Ectodermal cell (in vitro differentiated cells): ENCODE measurements at regions not wholly inside any gene's neighbourhood (a gene's known extent, or its start where the extent isn't known, plus 50 kb on each side); places are given as distances from the start of the nearest gene placed in this dataset.
A peak's percentile ranks its signal among the peaks of the same experiment; 100 is the strongest.

Source experiments
- H3K27ac ChIP-seq: 2 replicates; pipeline ENCODE4 v1.7.0; 2013; ENCODE audit warnings: mild to moderate bottlenecking, low read depth, low read length; ENCODE audit not compliant: insufficient read depth, poor library complexity, severe bottlenecking
- H3K27me3 ChIP-seq: 2 replicates; pipeline ENCODE4 v1.7.0; 2013; ENCODE audit warnings: mild to moderate bottlenecking, low read length; ENCODE audit not compliant: insufficient read depth, control insufficient read depth, poor library complexity, severe bottlenecking
- H3K36me3 ChIP-seq: one replicate; pipeline ENCODE4 v1.7.0; 2013; ENCODE audit warnings: low read length; ENCODE audit not compliant: control insufficient read depth, insufficient read depth
- H3K4me1 ChIP-seq: one replicate; pipeline ENCODE4 v1.7.0; 2013; ENCODE audit warnings: low read length; ENCODE audit not compliant: control insufficient read depth, insufficient read depth
- H3K4me3 ChIP-seq: 2 replicates; pipeline ENCODE4 v1.7.0; 2013; ENCODE audit warnings: low read depth, low read length, control low read depth; ENCODE audit not compliant: insufficient read depth
- H3K9me3 ChIP-seq: 2 replicates; pipeline ENCODE4 v1.7.0; 2013; ENCODE audit warnings: mild to moderate bottlenecking, low read length, moderate library complexity; ENCODE audit not compliant: control insufficient read depth
- WGBS, 2 experiments: methylation state at CpG; one replicate each; pipeline ENCODE4 v1.1.7; 2013; ENCODE audit warnings: missing lambda C conversion rate in 2 of 2; 5-methylcytosine and 5-hydroxymethylcytosine counted together

DNA sequence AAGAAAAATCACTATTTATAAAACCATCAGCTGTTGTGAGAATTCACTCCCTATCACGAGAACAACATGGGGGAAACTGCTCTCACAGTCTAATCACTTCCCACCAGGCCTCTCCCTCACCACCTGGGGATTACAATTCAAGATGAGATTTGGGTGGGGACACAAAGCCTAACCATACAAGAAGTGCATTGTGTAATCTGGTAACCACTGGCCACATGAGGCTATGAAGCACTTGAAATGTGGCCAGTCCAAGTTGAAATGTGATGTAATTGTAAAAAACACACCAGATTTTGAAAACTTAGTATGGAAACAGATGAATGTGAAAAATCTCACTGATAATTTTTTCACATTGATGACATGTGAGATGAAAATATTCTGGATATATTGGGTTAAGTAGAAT, 293.8 kb downstream of the TTLL7 start:
- Histone ChIP-seq H3K36me3 (no peaks in the 10 kb centered on the region), H3K4me1 (no peaks in the 10 kb centered on the region), H3K27ac (no peak overlapping the region), H3K27me3 (no peaks in the 10 kb centered on the region), H3K9me3 (no peaks in the 10 kb centered on the region), H3K4me3 (no peak overlapping the region)
- WGBS, 2 experiments = 89 to 91% methylated on average over 1 of the region's 1 CpG

DNA sequence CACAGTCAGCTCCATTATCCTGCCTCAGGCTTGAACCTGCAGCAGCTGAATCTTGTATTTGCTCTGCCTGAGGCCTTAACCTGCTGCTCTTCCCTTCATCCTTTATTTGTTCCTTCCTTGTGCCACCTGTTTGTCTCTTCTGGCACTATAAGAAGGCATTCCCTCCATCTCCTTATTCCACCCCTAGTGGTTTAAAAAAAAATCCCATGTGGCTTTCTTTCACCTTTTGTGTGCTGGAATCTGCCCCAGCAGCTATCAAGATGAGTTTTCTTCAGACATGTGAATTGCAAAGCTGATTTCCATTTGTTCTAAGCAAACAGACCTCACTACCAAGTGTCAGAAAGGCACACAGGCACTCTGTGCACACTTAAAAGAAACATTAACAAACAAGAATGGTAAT, 294.6 kb downstream of the TTLL7 start:
- Histone ChIP-seq H3K9me3 (no peaks in the 10 kb centered on the region), H3K4me3 (no peak overlapping the region), H3K4me1 (no peaks in the 10 kb centered on the region), H3K27ac (no peak overlapping the region), H3K36me3 (no peaks in the 10 kb centered on the region), H3K27me3 (no peaks in the 10 kb centered on the region)

DNA sequence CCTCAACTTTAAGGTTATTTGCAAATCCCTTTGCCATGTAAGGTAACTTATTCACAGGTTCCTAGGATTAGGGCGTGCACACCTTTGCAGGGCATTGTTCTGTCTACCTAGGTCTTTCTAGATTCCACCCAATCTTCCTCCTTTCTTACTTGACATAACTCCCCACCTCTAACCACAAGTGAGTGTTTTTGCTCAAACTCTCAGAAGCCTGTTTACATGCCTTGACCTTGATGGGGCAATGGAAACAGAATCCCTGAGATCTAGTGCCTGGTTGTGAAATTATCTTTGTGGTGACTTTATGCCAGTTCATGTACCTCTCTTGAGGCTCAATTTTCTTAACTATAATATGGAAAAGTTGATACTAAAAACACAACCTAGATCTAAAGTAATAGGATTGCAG, 296.6 kb downstream of the TTLL7 start:
- peaks cover under 1% of the 10 kb centered on the region for H3K4me1 ChIP-seq
- H3K36me3 ChIP-seq = no peaks in the 10 kb centered on the region
- H3K27ac ChIP-seq = no peak overlapping the region
- no peaks in the 10 kb centered on the region for H3K27me3 ChIP-seq
- no peaks in the 10 kb centered on the region for H3K9me3 ChIP-seq
- H3K4me3 ChIP-seq = no peak overlapping the region
- 95 to 98% methylated on average over 1 of the region's 1 CpG for WGBS, 2 experiments

DNA sequence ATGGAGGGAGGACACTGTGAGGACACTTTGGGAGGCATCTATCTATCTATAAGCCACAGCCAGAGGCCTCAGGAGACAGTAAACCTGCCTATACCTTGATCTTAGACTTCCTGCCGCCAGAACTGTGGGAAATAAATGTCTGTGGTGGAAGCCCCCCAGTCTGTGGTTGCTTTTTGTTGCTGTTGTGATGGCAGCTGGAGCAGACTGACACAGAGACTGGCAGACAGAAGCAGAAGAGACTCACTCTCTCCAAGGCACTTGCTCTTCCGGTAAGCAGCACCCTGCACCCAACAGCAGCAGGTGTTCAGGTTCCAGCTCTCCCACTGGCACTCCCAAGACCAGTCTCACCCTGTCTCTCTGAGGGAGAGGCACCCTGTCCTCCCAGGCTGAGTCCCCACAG, 297.6 kb downstream of the TTLL7 start:
- H3K36me3 ChIP-seq = no peaks in the 10 kb centered on the region
- WGBS, 2 experiments = 92 to 93% methylated on average over 2 of the region's 2 CpGs
- H3K27me3 ChIP-seq = no peaks in the 10 kb centered on the region
- peaks cover 9% of the 10 kb centered on the region for H3K4me1 ChIP-seq
- no peak overlapping the region for H3K27ac ChIP-seq
- H3K9me3 ChIP-seq = no peaks in the 10 kb centered on the region
- no peak overlapping the region for H3K4me3 ChIP-seq

DNA sequence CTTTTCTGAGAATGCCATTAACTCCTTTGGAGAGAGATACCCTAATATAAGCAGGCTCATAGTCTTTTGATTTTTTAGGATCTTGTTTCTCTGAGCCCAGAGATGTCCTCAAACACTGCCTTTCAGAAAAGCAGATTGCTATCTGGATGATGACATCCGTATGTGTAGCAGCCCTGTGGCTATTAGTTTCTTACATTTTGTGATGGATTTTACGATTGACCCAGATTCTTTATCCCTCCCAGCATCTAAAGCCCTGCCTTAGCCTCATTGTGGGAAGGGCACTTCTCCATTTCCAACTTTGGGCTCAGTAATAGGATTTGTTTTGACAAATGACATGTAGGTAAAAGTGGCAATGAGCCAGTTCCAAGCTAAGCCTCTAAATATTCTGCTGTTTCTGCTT, 300.3 kb downstream of the TTLL7 start:
- Histone ChIP-seq H3K4me1 (peaks cover 32% of the 10 kb centered on the region), H3K27ac (no peak overlapping the region), H3K9me3 (no peaks in the 10 kb centered on the region), H3K36me3 (no peaks in the 10 kb centered on the region), H3K27me3 (no peaks in the 10 kb centered on the region), H3K4me3 (no peak overlapping the region)
- 92 to 98% methylated on average over 2 of the region's 2 CpGs for WGBS, 2 experiments

DNA sequence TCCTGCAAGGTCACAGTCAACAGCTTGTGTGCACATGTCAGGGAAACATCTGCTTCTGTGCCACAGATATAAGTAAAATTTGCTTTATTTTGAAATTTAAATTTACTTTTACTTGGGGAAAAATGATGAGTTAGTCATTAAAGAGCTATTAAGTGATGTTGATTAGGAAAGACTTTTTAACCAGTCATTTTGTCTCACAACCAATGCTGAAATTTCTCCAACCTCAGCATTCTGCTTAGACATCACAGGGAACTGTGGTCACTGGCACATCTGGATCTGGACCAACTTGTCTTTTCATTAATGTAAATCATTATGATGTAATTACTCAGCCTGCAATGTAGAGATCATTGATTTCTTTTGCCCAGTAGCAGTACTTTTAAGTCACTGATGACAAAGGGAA, 301.0 kb downstream of the TTLL7 start:
- H3K27me3 ChIP-seq = no peaks in the 10 kb centered on the region
- H3K4me1 ChIP-seq = peaks cover 37% of the 10 kb centered on the region
- no peaks in the 10 kb centered on the region for H3K9me3 ChIP-seq

DNA sequence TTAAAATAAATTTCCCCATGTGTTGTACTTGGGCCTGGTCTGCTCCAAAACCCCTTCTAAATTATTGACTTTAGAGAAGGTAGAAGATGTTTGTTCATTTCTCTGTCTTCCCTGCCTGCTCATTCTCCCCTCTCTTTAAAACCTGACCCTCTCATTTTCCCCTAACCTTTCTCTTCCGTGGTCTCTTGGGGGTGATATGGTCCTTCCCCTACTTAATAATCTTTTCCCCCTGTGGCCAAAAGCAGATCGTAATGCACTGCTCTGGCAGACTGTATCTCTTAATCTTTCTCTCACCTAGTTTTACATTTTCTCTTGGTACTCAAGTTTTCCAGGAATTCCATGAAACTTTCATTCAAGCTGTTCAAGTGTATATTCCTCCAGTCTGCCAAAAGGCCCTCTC, 301.7 kb downstream of the TTLL7 start:
- no peaks in the 10 kb centered on the region for H3K36me3 ChIP-seq
- no peaks in the 10 kb centered on the region for H3K27me3 ChIP-seq
- 80 to 84% methylated on average over 2 of the region's 2 CpGs for WGBS, 2 experiments

More for the DNA sequence above, 301.0 kb downstream of the TTLL7 start:
- Histone ChIP-seq H3K4me3 (no peak overlapping the region), H3K36me3 (no peaks in the 10 kb centered on the region), H3K27ac (no peak overlapping the region)

DNA sequence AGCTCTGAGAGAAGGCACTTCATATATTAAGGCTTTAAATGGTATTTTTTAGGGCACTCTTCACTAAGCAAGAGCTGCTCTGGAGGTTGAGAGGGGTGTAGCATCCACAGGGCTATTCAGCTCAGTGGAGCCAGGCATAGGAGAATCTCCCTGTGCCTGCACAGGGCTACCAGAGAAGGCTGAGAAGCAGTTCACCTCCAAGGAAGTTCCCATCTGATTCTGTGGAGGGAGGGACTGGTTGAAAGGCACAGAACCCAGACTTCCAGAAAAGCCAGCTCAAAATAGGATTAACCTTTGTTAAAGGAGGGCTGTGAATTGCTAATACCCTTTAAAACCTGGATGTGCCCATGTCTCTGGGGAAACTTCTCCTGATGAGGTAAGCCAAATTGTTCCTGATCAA, 304.5 kb downstream of the TTLL7 start:
- Histone ChIP-seq H3K27me3 (no peaks in the 10 kb centered on the region), H3K9me3 (no peaks in the 10 kb centered on the region), H3K4me3 (peak overlapping the region; percentile 19), H3K36me3 (no peaks in the 10 kb centered on the region), H3K27ac (peak overlapping the region; percentile 96), H3K4me1 (peaks cover 56% of the 10 kb centered on the region)

More for the DNA sequence above, 301.7 kb downstream of the TTLL7 start:
- no peak overlapping the region for H3K27ac ChIP-seq
- no peaks in the 10 kb centered on the region for H3K9me3 ChIP-seq
- peaks cover 44% of the 10 kb centered on the region for H3K4me1 ChIP-seq
- no peak overlapping the region for H3K4me3 ChIP-seq

DNA sequence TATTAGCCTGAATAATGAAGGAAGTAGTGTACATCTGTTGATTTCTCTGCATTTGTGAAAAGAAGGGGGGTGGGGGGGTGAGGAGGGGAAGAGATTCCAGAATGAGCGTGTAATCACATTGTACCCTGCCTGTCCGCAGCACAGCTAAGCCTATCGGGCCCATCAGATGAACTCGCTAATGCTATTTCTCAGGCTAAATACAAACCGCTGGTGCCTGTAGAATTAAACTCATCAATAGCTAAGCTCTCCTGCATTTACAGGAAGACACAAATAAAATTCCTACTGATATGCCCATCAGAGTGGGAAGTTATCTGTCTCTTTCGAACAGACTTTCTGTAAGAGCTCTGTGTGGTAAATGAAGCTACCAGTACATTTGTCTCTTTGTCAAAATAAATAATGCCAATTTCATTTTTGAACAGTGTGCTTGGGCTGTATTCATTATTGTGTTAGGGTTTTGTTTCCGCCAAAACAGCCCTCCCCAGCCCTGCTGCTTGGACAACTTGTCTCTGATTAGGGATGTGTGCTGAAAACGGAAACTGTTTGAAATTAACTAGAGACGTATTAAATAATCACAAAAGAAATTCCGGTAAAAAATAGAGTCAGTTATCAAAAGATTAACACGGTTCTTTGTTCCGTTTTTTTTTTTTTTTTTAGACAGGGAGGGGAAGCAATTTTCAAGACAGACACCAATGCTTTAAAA, 305.4 kb downstream of the TTLL7 start:
- Histone ChIP-seq H3K27me3 (no peaks in the 10 kb centered on the region), H3K36me3 (no peaks in the 10 kb centered on the region), H3K9me3 (no peaks in the 10 kb centered on the region), H3K27ac (peak overlapping the region; percentile 96), H3K4me1 (peaks cover 56% of the 10 kb centered on the region), H3K4me3 (no peak overlapping the region)
- WGBS, 2 experiments = 21 to 23% methylated on average over 11 to 12 of the region's 12 CpGs

DNA sequence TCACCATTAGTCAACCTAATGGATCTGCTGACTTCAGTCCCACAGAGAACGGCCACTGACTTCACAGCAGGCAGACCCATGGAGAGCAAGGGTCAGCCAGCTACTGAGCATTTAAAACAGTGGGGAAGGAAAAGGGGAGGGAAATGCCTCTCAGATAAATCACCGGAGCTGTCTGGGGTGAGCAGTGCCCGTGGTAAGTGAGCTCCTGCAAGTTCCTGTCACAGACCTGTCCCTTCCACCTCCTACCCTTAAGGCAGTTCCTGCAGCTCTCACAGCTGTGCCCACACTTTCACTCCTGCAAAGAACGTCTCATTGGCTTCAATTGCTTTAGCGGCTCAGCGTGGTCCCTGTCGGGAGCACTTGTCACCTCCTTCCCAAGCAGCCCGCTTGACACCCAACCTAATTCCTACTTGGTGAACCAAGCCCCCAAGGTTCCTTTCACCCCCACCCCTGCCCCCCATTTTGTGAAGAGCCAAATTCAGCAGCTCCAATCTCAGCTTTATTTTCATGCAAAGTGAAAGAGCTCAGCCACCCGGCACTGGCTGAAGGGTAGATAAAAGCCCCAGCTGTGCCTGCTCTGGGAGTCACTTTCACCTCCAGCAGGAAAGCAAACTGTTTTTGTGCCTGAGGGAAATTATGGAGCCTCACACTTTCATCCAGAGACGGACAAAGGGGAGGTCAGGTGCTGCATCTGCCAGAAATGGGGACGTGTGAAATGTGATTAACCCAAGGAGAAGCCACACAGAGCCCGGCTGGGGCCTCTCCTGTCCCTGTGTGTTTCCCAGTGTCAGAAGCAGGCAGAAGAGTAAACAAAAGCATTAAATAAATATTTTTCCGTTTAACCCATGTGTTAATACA, 306.2 kb downstream of the TTLL7 start:
- WGBS, 2 experiments = 1% methylated on average over 12 to 13 of the region's 13 CpGs

More for the DNA sequence above, 306.2 kb downstream of the TTLL7 start:
- Histone ChIP-seq H3K9me3 (no peaks in the 10 kb centered on the region), H3K27ac (peak overlapping the region; percentile 96), H3K4me1 (peaks cover 56% of the 10 kb centered on the region), H3K36me3 (no peaks in the 10 kb centered on the region), H3K4me3 (peak overlapping the region; percentile 1), H3K27me3 (no peaks in the 10 kb centered on the region)
